ENCODE measurements at regions not wholly inside any gene's neighbourhood (a gene's known extent, or its start where the extent isn't known, plus 50 kb on each side); places are given as distances from the start of the nearest gene placed in this dataset.
A peak's percentile ranks its signal among the peaks of the same experiment; 100 is the strongest.
"Not testable (repeated sequence)": the region's sequence is repeated elsewhere in the genome, so short reads cannot be mapped to it uniquely, and the experiment has no call there.

GRCh38 chr6:106862858-106863257, 111.7 kb downstream of the CD24 start:
- H3K27me3 ChIP-seq = no peaks in the 10 kb centered on the region
- H3K27ac ChIP-seq = no peak overlapping the region
- H3K4me3 ChIP-seq = no peak overlapping the region
- no peak for DNase-seq (ENCODE audit: extremely low spot score in 2 of 2)
- no peak for TF ChIP-seq POLR2AphosphoS5 (IDR thresholded peaks at IDR 0.05; ENCODE audit: insufficient read depth in 1 of 2, low read depth in 1 of 2)
- TF ChIP-seq, protein P1, sequence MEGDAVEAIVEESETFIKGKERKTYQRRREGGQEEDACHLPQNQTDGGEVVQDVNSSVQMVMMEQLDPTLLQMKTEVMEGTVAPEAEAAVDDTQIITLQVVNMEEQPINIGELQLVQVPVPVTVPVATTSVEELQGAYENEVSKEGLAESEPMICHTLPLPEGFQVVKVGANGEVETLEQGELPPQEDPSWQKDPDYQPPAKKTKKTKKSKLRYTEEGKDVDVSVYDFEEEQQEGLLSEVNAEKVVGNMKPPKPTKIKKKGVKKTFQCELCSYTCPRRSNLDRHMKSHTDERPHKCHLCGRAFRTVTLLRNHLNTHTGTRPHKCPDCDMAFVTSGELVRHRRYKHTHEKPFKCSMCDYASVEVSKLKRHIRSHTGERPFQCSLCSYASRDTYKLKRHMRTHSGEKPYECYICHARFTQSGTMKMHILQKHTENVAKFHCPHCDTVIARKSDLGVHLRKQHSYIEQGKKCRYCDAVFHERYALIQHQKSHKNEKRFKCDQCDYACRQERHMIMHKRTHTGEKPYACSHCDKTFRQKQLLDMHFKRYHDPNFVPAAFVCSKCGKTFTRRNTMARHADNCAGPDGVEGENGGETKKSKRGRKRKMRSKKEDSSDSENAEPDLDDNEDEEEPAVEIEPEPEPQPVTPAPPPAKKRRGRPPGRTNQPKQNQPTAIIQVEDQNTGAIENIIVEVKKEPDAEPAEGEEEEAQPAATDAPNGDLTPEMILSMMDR (IDR thresholded peaks at IDR 0.05) = no peak
- no peak for TF ChIP-seq POLR2A (IDR thresholded peaks at IDR 0.05)
- H3K36me3 ChIP-seq = no peaks in the 10 kb centered on the region
- intact Hi-C loops (cut with DNase I) = no loop called here
- peaks cover 15% of the 10 kb centered on the region for H3K4me1 ChIP-seq
- no peaks in the 10 kb centered on the region for H3K9me3 ChIP-seq

DNA sequence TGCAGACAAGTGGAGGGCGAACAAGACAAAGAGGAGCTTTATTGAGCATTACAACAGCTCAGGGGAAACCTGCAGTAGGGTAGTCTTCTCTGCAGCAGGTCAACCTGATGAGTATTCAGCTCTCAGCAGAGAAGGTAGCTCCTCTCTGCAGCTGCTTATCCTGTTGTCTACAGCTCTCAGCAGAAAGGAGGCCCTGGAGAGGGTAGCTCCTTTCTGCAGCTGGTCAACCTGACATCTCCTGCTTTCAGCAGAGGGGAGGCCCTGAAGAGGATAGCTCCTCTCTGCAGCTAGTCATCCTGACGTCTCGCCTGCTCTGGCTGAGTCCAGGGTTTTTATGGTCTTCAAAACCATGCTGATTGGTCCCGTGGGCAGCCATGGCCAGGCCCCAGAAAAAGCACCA, 113.6 kb downstream of the CD24 start:
- H3K4me1 ChIP-seq = peaks cover 20% of the 10 kb centered on the region
- no peak overlapping the region for H3K27ac ChIP-seq
- H3K27me3 ChIP-seq = no peaks in the 10 kb centered on the region
- intact Hi-C loops (cut with DNase I) = no loop called here
- no peaks in the 10 kb centered on the region for H3K9me3 ChIP-seq
- TF ChIP-seq POLR2A (IDR thresholded peaks at IDR 0.05) (no peak), POLR2AphosphoS5 (IDR thresholded peaks at IDR 0.05; ENCODE audit: insufficient read depth in 1 of 2, low read depth in 1 of 2) (no peak)
- TF ChIP-seq, protein P1 (IDR thresholded peaks at IDR 0.05) = no peak
- no peaks in the 10 kb centered on the region for H3K36me3 ChIP-seq
- DNase-seq (ENCODE audit: extremely low spot score in 2 of 2) = no peak
- H3K4me3 ChIP-seq = no peak overlapping the region

DNA sequence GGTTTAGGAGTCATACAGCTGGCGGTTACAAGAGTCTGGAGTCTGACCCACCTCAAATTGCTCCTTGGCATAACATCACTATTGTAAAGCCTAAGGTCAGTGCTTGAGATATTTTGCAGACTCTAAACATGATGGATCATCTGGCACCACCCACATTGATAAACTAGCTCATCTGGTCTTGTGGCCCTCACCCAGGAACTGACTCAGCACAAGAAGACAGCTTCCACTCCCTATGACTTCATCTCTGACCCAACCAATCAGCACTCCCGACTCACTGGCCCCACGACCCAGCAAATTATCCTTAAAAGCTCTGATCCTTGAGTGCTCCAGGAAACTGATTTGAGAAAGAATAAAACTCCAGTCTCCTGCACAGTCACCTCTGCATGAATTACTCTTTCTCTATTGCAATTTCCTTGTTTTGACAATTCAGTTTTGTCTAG, 115.9 kb downstream of the CD24 start:
- Histone ChIP-seq H3K36me3 (no peaks in the 10 kb centered on the region), H3K27ac (peak overlapping the region; percentile 57), H3K4me3 (no peak overlapping the region), H3K27me3 (no peaks in the 10 kb centered on the region), H3K4me1 (peaks cover 20% of the 10 kb centered on the region), H3K9me3 (no peaks in the 10 kb centered on the region)
- TF ChIP-seq POLR2AphosphoS5 (IDR thresholded peaks at IDR 0.05; ENCODE audit: insufficient read depth in 1 of 2, low read depth in 1 of 2) (peak in 1 of 2 donors; percentile 12), POLR2A (IDR thresholded peaks at IDR 0.05) (no peak)
- TF ChIP-seq, protein P1 (IDR thresholded peaks at IDR 0.05) = no peak
- DNase-seq (ENCODE audit: extremely low spot score in 2 of 2) = peak in 1 of 2 donors; percentile 84
- intact Hi-C loops (cut with DNase I) = no loop called here

- H3K27ac ChIP-seq = peak overlapping the region; percentile 15
Observed at GRCh38 chr6:106857771-106858652, 116.5 kb downstream of the CD24 start.

GRCh38 chr6:106857310-106857709, 117.2 kb downstream of the CD24 start:
- H3K36me3 ChIP-seq; DNase-seq (ENCODE audit: extremely low spot score in 2 of 2); H3K9me3 ChIP-seq; H3K27ac ChIP-seq; intact Hi-C loops (cut with DNase I); H3K4me3 ChIP-seq; H3K27me3 ChIP-seq: not testable (repeated sequence)
- H3K4me1 ChIP-seq = peaks cover 20% of the 10 kb centered on the region

More at GRCh38 chr6:106857771-106858652, 116.5 kb downstream of the CD24 start:
- Histone ChIP-seq H3K36me3 (no peaks in the 10 kb centered on the region), H3K9me3 (no peaks in the 10 kb centered on the region), H3K27me3 (no peaks in the 10 kb centered on the region), H3K4me1 (peaks cover 20% of the 10 kb centered on the region), H3K4me3 (no peak overlapping the region)
- TF ChIP-seq POLR2AphosphoS5 (IDR thresholded peaks at IDR 0.05; ENCODE audit: insufficient read depth in 1 of 2, low read depth in 1 of 2) (no peak), POLR2A (IDR thresholded peaks at IDR 0.05) (no peak)
- TF ChIP-seq, protein P1 (IDR thresholded peaks at IDR 0.05) = no peak
- no peak for DNase-seq (ENCODE audit: extremely low spot score in 2 of 2)
- intact Hi-C loops (cut with DNase I) = no loop called here
